ENCODE measurements at regions not wholly inside any gene's neighbourhood (a gene's known extent, or its start where the extent isn't known, plus 50 kb on each side); places are given as distances from the start of the nearest gene placed in this dataset.

DNA sequence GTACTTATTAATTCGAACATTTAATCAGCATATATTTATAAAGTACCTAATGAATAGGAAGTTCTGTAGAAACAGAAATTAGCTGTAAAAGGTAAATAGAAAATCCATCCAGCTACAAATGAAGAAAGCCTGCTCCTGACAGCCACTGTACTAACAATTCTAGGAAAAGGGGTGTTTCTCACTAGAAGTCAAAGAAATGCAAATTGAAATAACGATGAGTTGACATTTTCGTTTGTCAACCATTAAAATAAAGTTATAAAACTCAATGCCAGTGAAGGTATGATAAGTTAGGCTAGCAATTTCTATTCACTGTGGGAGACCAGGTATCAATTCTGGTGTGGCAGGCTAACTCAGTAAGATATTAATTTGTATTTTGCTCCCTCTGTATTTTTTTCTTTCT lies 198.0 kb downstream of the ARL4C start:
- Histone ChIP-seq H3K9me3 (replicated peaks in 1 of 3) (no peaks in the 10 kb centered on the region), H3K27ac (no peak overlapping the region), H3K4me3 (no peak overlapping the region), H3K36me3 (replicated peaks in 1 of 2) (no peaks in the 10 kb centered on the region), H3K4me1 (replicated peaks in 1 of 2) (no peaks in the 10 kb centered on the region), H3K27me3 (no peaks in the 10 kb centered on the region)
- no peak for DNase-seq
- 65 to 75% (median 67%) methylated on average over 3 of the region's 3 CpGs for WGBS, 4 donors
- no peak for TF ChIP-seq POLR2A (IDR thresholded peaks at IDR 0.05)
- TF ChIP-seq, protein P1, sequence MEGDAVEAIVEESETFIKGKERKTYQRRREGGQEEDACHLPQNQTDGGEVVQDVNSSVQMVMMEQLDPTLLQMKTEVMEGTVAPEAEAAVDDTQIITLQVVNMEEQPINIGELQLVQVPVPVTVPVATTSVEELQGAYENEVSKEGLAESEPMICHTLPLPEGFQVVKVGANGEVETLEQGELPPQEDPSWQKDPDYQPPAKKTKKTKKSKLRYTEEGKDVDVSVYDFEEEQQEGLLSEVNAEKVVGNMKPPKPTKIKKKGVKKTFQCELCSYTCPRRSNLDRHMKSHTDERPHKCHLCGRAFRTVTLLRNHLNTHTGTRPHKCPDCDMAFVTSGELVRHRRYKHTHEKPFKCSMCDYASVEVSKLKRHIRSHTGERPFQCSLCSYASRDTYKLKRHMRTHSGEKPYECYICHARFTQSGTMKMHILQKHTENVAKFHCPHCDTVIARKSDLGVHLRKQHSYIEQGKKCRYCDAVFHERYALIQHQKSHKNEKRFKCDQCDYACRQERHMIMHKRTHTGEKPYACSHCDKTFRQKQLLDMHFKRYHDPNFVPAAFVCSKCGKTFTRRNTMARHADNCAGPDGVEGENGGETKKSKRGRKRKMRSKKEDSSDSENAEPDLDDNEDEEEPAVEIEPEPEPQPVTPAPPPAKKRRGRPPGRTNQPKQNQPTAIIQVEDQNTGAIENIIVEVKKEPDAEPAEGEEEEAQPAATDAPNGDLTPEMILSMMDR (IDR thresholded peaks at IDR 0.05), result no peak
- intact Hi-C loops (cut with DNase I), result loop anchor here in 1 of 2 donors (10.0 kb wide), 1 partner anchor 196 kb away; the partner anchor contains the start of gene ARL4C

DNA sequence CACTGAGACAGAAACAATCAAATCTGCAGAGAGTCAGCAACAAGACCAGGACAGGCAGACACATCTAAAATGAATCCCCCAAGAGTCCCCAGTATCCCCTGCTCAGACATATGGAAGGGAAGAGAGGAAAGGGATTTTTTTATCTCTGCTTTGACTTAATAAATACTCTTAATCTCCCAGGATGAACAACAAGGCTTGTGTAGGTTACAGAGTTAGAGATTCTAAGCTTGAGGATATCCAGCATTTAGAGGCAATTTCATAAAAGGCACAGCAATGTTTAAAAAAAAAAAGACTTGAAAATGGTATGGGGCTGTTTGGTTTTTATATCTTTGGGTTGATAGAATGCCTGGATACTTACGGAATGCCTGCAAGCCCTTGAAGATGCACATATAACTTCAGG lies 199.9 kb downstream of the ARL4C start:
- intact Hi-C loops (cut with DNase I), result loop anchor here in 1 of 2 donors (10.0 kb wide), 1 partner anchor 198 kb away; the partner anchor contains the start of gene ARL4C
- Histone ChIP-seq H3K9me3 (replicated peaks in 1 of 3) (no peaks in the 10 kb centered on the region), H3K27ac (no peak overlapping the region), H3K4me3 (no peak overlapping the region), H3K27me3 (no peaks in the 10 kb centered on the region), H3K4me1 (replicated peaks in 1 of 2) (no peaks in the 10 kb centered on the region), H3K36me3 (replicated peaks in 1 of 2) (no peaks in the 10 kb centered on the region)
- no peak for DNase-seq
- WGBS, 4 donors, result 70 to 85% (median 80%) methylated on average over 1 of the region's 1 CpG
- TF ChIP-seq POLR2A (IDR thresholded peaks at IDR 0.05), result no peak
- TF ChIP-seq, protein P1 (IDR thresholded peaks at IDR 0.05), result no peak

DNA sequence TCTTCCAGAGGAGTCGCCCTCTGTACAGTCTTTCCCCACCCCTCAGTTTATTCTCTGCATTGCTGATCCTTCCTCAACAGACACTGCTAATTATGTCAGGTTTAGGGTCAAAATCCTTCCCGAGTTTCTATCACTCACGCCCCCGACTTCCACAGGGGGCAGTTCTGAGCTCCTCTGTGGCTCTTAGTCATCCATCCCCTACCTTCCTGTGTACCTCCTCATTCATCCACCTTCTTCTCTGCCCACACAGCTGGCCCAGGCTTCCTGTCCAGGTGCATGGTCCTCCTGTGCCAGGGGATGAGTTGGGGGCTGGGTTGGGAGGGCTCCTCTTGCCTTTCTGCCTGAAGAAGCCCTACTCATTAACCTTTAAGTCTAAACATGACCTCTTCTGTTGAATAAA lies 202.9 kb downstream of the ARL4C start:
- TF ChIP-seq, protein P1 (IDR thresholded peaks at IDR 0.05), result no peak
- TF ChIP-seq POLR2A (IDR thresholded peaks at IDR 0.05), result no peak
- intact Hi-C loops (cut with DNase I), result loop anchor here in 1 of 2 donors (10.0 kb wide), 1 partner anchor 201 kb away; the partner anchor contains the start of gene ARL4C
- DNase-seq, result peak in 1 of 7 donors; percentile 18
- no peaks in the 10 kb centered on the region for H3K4me1 ChIP-seq (replicated peaks in 1 of 2)
- H3K36me3 ChIP-seq (replicated peaks in 1 of 2), result no peaks in the 10 kb centered on the region
- H3K27ac ChIP-seq, result no peak overlapping the region
- H3K4me3 ChIP-seq, result no peak overlapping the region
- H3K9me3 ChIP-seq (replicated peaks in 1 of 3), result no peaks in the 10 kb centered on the region
- H3K27me3 ChIP-seq, result no peaks in the 10 kb centered on the region
- WGBS, 4 donors, result 62 to 84% (median 72%) methylated on average over 4 of the region's 4 CpGs

DNA sequence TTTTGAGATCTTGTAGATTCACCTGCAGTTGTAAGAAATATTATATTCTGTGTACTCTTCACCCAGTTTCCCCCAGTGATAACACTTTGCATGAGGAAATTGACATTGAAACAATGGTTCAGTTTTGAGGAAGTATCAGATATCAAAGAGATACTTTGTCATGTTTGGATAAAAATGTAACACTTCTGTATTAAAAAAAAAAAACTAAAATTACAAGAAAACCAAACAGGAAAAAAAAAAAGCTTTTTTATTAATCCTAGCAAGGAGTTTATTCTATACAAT lies 204.0 kb downstream of the ARL4C start:
- TF ChIP-seq, protein P1 (IDR thresholded peaks at IDR 0.05), result no peak
- no peak for TF ChIP-seq POLR2A (IDR thresholded peaks at IDR 0.05)
- Histone ChIP-seq H3K4me1 (replicated peaks in 1 of 2) (no peaks in the 10 kb centered on the region), H3K27me3 (no peaks in the 10 kb centered on the region)

More for the DNA sequence above, 204.0 kb downstream of the ARL4C start:
- Histone ChIP-seq H3K4me3 (no peak overlapping the region), H3K36me3 (replicated peaks in 1 of 2) (no peaks in the 10 kb centered on the region), H3K9me3 (replicated peaks in 1 of 3) (no peaks in the 10 kb centered on the region), H3K27ac (no peak overlapping the region)
- no peak for DNase-seq
- intact Hi-C loops (cut with DNase I), result loop anchor here in 1 of 2 donors (10.0 kb wide), 1 partner anchor 202 kb away; the partner anchor contains the start of gene ARL4C
